ENCODE measurements at regions not wholly inside any gene's neighbourhood (a gene's known extent, or its start where the extent isn't known, plus 50 kb on each side); places are given as distances from the start of the nearest gene placed in this dataset.

DNA sequence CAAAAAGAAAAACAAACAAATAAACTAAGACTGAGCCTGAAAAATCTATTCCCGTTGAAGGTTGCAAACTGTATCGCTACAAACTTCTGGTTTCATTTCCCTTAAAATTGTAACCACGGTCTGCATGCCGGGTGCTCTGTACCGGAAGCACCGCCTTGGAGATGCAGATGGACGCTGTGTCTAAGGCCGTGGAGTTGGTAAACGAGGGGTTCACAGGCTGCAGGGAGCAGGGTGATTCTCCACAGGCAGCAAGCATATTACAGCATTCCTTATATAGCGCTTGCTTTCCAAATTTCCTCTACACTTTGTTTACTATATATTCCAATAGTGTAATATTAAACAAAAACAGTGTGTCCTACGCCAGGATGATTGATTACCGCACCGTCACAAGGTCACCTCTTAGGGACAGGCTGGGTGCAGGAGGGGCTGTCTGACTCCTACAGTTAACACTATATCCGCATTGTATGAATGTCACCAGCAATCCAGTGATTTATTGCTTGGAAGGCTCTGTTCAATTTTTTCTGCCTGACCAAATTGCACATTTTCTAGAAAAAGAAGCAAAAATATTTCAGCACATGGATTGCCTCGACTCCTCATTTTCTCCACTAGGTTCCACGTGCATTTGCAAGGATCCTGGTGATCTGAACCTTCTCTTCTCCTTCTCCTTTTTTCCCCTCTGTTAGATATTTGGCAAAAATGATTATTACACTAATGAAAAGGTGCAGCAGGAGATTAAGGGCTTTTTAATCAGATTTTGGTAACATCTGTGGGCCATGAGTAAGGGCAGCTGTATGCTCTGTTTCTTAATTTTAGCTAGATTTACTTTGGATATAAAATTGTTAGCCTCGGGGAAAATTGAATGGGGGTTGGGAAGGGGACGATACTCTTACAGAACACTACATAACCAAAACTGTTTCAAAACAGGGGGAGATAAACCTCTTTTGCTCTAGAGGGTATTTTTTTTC lies 325.8 kb upstream of the MGMT start:
- DNase-seq, result no peak

DNA sequence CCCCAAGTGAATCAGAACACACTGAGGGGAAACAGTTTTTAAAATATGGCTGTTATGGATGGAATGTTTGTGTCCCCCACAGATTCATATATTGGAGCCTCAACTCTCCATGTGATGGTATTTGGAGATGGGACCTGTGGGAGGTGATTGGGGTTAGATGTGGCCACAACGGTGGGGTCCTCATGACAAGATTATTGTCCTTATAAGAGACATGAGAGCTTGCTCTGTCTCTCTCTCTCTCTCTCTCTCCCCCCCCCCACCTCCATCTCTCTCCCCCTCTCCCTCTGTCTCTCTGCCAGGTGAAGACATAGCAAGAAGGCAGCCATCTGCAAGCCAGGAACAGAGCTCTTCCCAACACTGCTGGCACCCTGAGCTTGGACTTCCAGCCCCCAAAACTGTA lies 315.8 kb upstream of the MGMT start:
- no peak for DNase-seq

GRCh38 chr10:129156406-129156805 lies 310.6 kb upstream of the MGMT start:
- no peak for DNase-seq

- DNase-seq, result no peak
These were observed 309.9 kb upstream of the MGMT start for GRCh38 chr10:129157185-129157584.

DNA sequence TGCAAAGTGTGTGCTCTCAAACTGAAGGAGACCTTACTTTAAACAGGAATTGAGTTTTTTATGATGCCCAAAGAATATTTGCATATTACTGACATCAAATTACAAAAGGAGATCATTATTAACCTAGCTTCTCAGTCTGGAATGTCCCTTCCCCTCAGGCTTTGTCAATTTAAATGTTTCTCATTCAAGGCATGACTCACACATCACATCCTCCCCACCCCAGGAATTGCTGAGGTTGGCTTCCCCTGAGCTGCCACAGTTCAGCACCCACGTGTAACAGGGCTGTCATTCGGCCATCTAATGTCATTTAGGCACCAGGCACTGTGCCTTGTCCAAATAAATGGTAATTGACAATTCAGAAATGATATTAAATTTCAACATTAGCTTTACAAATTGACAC lies 305.9 kb upstream of the MGMT start:
- peak; percentile 27 for DNase-seq

DNA sequence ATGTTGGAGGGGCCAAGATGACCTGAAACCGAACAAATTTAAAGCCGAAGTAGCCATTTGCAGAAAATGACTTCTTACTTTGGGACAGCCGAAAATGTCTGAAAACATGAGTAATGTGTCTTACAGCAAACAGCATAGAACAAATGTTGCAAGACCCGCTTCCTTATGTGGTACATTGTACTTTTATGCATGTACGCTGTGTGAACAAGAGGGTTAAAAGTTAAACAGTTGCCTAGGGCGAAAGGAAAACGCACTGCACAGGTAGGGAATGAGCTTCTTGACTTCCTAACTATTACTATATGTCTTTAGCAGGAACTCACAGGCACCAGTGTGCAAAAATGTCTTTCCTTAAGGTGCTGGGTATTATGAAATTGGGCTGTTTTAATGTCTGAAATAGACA lies 303.5 kb upstream of the MGMT start:
- no peak for DNase-seq

DNA sequence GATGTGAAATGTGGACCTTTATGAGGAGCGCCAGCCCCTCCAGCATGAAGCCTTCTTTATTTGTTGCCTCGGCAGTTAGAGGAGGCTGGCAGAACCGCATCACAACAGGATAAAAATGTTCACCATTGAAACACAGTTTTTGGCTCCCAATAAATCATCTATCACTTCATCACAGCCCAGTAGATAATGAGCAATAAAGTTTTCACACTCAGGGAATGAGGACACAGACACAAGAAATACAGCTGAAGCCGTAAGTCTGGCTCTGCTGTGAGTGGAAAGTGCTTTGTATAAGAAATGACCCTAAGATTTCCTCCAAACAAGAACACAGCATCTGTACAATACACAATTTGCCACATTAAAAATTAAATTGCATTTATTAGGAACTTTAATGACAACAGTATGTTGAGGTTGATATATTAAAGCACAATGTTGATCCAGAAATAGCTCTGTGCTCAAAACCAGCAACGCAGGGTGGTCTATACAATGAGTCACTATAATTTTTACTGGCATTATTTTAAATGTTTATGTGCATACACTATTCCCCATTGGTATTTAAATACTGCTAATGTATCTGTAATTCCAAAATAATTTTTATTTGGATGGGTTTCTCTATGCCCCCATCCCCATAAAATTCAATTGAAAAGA lies 301.8 kb upstream of the MGMT start:
- DNase-seq, result no peak

GRCh38 chr10:129165770-129166169 lies 301.3 kb upstream of the MGMT start:
- DNase-seq, result no peak

GRCh38 chr10:129168660-129169059 lies 298.4 kb upstream of the MGMT start:
- DNase-seq, result no peak

- no peak for DNase-seq
These were observed 297.9 kb upstream of the MGMT start for GRCh38 chr10:129169115-129169514.

DNA sequence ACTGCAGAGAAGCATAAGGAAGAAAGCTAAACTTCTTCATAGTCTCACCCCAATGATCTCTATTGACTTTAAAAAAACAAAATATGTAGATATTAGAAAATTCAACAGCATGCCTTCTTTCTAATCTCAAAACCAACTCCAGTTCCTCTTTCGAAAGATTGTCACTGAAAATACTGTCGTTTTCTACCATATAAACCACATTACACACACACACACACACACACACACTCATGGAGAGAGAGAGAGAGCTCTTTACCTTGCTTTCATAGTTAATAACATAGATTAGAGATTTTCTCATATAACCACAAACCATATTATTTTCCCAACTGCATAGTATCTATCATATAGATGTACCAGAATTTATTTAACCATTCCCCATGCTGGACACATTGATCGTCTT lies 296.2 kb upstream of the MGMT start:
- no peak for DNase-seq

DNA sequence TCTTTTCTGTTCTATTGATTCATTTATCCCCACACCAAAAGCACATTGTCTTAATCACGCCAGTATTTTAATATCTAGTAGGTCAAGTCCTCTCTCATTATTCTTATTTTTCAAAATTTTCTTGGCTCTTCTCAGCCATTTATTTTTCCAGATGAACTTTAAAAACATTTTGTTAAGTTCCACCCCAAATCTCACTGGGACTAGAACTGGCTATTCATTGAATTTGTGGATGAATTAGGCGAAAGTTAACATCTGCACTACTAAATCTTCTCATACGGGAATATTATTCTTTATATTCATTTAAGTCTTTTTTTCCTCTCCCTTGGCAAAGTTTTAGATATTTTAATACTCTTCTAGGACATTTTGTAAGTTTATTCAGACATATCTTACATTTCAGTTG lies 295.2 kb upstream of the MGMT start:
- DNase-seq, result no peak

GRCh38 chr10:129174232-129175014 lies 292.6 kb upstream of the MGMT start:
- no peak for DNase-seq

DNA sequence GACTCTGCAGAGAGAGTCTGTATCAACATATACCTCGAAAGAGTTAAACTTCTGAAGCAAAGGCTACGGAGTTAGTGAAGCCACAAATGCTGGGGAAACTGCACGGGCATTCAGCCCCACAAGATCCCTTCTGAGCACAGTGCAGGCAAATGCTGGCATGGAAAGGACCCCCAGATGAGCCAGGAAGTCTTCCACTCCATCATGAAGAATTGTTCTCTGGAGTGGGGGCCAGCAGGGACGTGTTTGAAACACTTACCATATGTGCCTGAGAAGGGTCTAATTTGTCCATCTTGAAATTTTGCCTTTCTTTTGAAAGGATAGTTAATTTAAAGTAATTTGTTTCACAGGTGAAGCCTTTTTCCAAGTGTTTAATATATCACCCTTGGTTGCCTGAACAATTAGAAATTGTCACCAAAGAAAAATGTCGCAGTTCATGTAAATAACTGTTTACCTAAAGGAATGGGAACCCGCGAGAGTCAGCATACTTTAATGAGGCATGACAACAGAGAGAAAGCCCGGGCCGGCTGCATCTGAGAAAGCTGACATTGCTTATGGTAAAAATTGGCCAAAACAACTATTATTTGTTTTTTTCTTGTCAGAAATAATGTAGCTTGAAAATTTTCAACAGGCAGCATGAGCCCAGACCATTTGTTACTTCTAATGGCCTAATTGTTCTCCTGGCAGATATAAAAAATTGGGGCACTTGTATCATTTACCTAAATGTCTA lies 287.6 kb upstream of the MGMT start:
- no peak for DNase-seq

GRCh38 chr10:129179972-129180678 lies 286.9 kb upstream of the MGMT start:
- DNase-seq, result no peak

GRCh38 chr10:129184196-129184595 lies 282.8 kb upstream of the MGMT start:
- DNase-seq, result no peak

DNA sequence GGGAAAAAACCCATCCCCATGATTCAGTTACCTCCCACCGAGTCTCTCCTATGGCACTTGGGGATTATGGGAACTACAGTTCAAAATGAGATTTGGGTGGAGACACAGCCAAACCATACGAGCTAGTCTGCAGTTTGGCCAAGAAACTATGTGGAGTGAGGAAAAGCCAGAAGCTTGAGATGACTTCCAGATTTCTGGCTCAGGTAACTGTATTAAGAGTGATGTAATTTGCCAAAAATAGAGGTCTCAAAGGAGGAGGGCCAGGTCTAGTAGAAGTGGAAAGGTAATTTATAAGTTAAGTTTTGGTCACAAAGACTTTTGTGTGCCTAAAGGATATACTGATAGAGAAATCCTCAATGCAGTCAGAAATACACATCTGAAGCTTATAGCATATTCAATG lies 279.7 kb upstream of the MGMT start:
- DNase-seq, result no peak

GRCh38 chr10:129191797-129192196 lies 275.2 kb upstream of the MGMT start:
- DNase-seq, result no peak

- DNase-seq, result no peak
These were observed 274.5 kb upstream of the MGMT start for GRCh38 chr10:129192344-129193128.

GRCh38 chr10:129193148-129193547 lies 273.9 kb upstream of the MGMT start:
- no peak for DNase-seq

DNA sequence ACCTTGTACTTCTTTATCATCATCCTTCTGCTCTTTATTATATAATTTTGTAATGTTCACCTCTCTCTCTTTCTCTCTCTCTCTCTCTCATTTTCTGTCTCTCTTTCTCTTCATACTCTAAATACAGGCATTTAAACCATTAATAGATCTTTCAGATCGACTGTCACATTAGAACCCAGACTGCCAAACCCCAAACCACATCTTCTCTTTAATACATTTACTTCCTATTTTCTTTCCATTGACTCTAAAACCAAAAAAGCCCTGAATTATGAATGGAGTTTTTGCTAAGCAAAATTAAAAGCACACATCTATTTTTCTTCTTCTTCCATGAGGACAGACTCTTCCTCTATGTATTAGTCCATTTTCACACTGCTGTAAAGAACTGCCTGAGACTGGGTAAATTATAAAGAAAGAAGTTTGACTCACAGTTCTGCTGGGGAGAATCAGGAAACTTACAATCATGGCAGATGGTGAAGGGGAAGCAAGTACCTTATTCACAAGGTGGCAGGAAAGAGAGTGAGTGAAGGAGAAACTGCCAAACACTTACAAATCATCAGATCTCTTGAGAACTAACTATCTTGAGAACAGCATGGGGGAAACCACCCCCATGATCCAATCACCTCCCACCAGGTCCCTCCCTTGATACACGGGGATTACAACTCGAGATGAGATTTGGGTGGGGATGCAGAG lies 272.7 kb upstream of the MGMT start:
- no peak for DNase-seq

Data from NCI-H526 treated with DMSO at 0.1 percent for 48 hours (cell line).